ENCODE measurements at regions not wholly inside any gene's neighbourhood (a gene's known extent, or its start where the extent isn't known, plus 50 kb on each side); places are given as distances from the start of the nearest gene placed in this dataset.

- no peak for FAIRE-seq
- DNase-seq (ENCODE audit: low spot score): no peak
Measured at GRCh38 chr2:240311821-240312220, 123.6 kb upstream of the GPC1 start.

GRCh38 chr2:240319221-240319854, 116.1 kb upstream of the GPC1 start:
- DNase-seq (ENCODE audit: low spot score): no peak

GRCh38 chr2:240319855-240320203, 115.6 kb upstream of the GPC1 start:
- DNase-seq (ENCODE audit: low spot score) (no peak), FAIRE-seq (no peak)

More at GRCh38 chr2:240319221-240319854, 116.1 kb upstream of the GPC1 start:
- FAIRE-seq: peak; percentile 66

- FAIRE-seq: peak; percentile 9
- peak; percentile 77 for DNase-seq (ENCODE audit: low spot score)
Measured at GRCh38 chr2:240320204-240320993, 115.1 kb upstream of the GPC1 start.

- FAIRE-seq (no peak), DNase-seq (ENCODE audit: low spot score) (no peak)
Measured at GRCh38 chr2:240322231-240322955, 113.1 kb upstream of the GPC1 start.

GRCh38 chr2:240322991-240323390, 112.5 kb upstream of the GPC1 start:
- FAIRE-seq: no peak
- DNase-seq (ENCODE audit: low spot score): no peak

GRCh38 chr2:240323601-240324291, 111.7 kb upstream of the GPC1 start:
- FAIRE-seq: no peak
- DNase-seq (ENCODE audit: low spot score): no peak

GRCh38 chr2:240324312-240325015, 111.0 kb upstream of the GPC1 start:
- no peak for FAIRE-seq
- no peak for DNase-seq (ENCODE audit: low spot score)

GRCh38 chr2:240325016-240326007, 110.2 kb upstream of the GPC1 start:
- DNase-seq (ENCODE audit: low spot score) (peak; percentile 50), FAIRE-seq (no peak)

- FAIRE-seq: no peak
- no peak for DNase-seq (ENCODE audit: low spot score)
Measured at GRCh38 chr2:240326246-240326645, 109.2 kb upstream of the GPC1 start.

GRCh38 chr2:240326886-240327285, 108.6 kb upstream of the GPC1 start:
- no peak for DNase-seq (ENCODE audit: low spot score)
- no peak for FAIRE-seq

GRCh38 chr2:240327566-240327965, 107.9 kb upstream of the GPC1 start:
- DNase-seq (ENCODE audit: low spot score): no peak
- no peak for FAIRE-seq

GRCh38 chr2:240328526-240328925, 106.9 kb upstream of the GPC1 start:
- no peak for FAIRE-seq
- no peak for DNase-seq (ENCODE audit: low spot score)

- DNase-seq (ENCODE audit: low spot score): no peak
- no peak for FAIRE-seq
Measured at GRCh38 chr2:240329116-240329665, 106.3 kb upstream of the GPC1 start.

- no peak for FAIRE-seq
- DNase-seq (ENCODE audit: low spot score): no peak
Measured at GRCh38 chr2:240329778-240330177, 105.7 kb upstream of the GPC1 start.

GRCh38 chr2:240333985-240334384, 101.5 kb upstream of the GPC1 start:
- FAIRE-seq (no peak), DNase-seq (ENCODE audit: low spot score) (no peak)

- DNase-seq (ENCODE audit: low spot score): no peak
- FAIRE-seq: no peak
Measured at GRCh38 chr2:240335061-240335460, 100.4 kb upstream of the GPC1 start.

GRCh38 chr2:240336820-240337427, 98.5 kb upstream of the GPC1 start:
- DNase-seq (ENCODE audit: low spot score): no peak
- no peak for FAIRE-seq

GRCh38 chr2:240338274-240338673, 97.2 kb upstream of the GPC1 start:
- FAIRE-seq: no peak
- DNase-seq (ENCODE audit: low spot score): no peak
